AG08396 (cell line): ENCODE measurements at regions not wholly inside any gene's neighbourhood (a gene's known extent, or its start where the extent isn't known, plus 50 kb on each side); places are given as distances from the start of the nearest gene placed in this dataset.
"Not testable (repeated sequence)": the region's sequence is repeated elsewhere in the genome, so short reads cannot be mapped to it uniquely, and the experiment has no call there.

Experiments used
- DNase-seq: peaks from one replicate; pipeline ENCODE4 v3.0.0; 2012; ENCODE audit warnings: low spot score, mixed read lengths

DNA sequence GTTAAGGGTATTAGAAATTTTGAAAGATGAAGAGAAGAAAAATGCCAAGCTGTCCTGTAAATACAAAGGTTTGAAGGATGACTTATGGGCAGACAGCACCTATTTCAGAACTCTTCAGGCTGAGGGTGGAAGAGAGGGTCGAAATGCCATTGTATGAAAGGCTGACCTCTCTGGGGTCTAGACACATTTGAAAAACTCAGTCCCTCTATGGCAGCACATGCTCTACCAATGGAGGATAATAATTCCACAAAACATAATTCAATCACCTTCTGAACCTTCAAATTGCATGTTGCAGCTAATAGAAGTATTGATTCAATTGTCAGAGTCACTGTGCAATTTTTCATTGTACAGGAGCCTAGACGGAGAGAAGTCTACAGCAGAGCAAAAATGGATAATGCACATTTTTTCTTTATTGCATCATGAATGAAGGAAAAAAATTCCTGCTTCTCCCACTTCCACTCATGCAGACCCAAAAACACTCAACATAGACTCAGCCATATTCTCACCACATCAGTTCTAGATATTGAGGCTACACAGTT is 569.1 kb downstream of the TBL1XR1 start:
- DNase-seq = no peak

DNA sequence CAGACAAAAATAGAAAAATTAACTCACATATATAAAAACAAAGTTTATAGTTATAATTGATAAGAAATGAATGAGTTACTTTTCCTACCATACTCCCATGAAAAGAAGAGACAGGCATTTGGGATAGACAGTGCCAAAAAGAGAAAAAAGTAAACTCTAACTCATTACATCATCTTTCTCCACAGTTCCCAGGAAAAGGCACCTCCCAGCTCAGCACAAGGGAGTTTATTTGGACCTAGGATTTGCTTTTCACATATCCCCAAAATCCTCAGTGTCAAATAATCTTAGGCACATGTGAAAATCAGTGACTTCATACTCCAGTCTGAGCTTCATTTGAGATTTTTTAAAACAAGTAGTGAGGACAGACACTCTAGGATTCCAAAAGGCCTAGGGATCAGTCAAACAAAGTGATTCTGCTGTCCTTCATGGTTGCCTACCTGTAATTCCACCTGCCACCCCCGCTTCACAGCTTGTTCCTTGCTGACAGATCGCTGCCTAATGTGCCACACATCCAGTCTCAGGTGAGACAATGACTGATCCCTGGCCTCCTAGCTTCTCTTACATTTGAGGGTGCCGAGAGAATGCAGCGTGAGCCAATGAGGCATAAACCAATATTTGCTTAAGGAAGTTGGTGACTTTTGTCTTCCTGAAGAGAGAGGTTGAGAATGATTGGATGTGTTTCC is 573.7 kb downstream of the TBL1XR1 start:
- DNase-seq = no peak

DNA sequence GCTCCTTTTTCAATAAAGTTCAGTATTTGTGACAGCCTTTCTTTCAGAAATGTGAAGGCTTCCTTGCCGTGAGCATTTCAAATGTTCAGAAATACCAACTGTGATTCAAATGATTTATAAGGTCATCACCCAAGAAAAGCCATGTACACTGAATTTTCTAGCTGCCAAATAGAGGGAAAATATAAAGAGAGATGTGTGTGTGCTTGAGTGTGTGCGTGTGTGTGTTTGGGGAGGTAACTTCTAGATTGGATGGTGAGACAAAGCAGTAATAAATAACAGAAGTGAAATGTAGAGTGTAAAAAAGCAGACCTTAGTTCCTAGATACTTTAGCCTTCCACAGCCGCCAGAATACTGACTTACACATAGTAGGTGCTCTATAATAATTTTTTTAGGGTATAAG is 577.4 kb downstream of the TBL1XR1 start:
- DNase-seq = no peak

GRCh38 chr3:176615826-176616225 is 581.5 kb downstream of the TBL1XR1 start:
- no peak for DNase-seq

DNA sequence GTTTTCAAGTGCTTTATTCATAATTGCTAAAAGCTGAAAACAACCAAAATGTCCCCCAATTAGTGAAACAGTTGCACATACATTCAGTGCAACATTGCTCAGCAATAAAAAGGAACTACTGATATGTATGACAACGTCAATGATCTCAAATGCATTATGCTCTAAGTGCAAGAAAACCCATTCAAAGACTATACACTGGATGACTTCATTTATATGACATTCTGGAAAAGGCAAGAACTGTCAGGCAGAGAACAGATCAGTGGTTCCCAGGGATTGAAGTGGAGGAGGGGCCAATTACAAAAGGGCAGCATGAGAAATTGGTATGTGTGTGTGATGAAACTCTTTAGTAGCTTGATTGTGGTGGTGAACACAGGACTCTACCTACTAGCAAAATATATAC is 585.6 kb downstream of the TBL1XR1 start:
- DNase-seq = no peak

- no peak for DNase-seq
These were observed 587.9 kb downstream of the TBL1XR1 start for GRCh38 chr3:176609361-176609760.

DNA sequence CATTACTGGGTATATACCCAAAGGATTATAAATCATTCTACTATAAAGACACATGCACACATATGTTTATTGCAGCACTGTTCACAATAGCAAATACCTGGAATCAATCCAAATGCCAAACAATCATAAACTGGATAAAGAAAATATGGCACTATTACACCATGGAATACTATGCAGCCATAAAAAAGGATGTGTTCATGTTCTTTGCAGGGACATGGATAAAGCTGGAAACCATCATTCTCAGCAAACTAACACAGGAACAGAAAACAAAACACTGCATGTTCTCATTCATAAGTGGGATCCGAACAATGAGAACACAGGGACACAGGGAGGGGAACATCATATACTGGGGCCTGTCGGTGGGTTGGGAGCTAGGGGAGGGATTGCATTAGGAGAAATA is 591.7 kb downstream of the TBL1XR1 start:
- DNase-seq = not testable (repeated sequence)

- no peak for DNase-seq
These were observed 602.0 kb downstream of the TBL1XR1 start for GRCh38 chr3:176595307-176595706.

GRCh38 chr3:176590722-176591121 is 606.6 kb downstream of the TBL1XR1 start:
- no peak for DNase-seq

GRCh38 chr3:176587089-176587488 is 610.2 kb downstream of the TBL1XR1 start:
- no peak for DNase-seq

DNA sequence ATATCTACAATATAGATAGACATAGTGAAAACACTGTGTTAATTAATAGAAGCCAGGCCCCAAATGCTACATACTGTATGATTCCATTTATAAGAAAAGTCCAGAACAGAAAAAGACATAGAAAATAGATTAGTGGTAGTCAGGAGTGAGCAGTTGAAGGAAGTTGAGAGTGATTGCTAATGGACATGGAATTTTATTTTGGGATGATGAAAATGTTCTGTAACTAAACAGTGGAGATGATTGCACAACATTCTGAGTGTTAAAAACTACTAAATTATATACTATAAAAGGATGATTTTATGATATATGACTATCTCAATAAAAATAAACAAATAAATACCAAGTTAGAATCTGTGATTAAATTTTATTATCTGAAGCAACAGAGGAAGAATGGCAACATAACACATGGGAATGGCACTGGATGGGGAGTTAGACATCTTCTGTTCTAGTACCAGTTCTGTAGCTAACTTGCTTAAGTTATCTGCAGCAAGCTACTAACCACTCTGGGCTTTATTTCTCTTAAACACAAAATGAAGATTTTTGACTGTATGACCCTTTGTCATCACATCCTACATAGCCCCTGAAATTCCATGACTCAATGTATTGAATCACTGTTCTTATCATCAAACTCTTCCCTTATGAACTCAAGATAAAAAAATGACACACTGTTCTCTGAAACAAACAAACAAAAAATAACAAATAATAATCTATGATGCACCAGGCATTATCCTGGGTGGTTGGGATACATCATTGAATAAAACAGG is 612.7 kb downstream of the TBL1XR1 start:
- DNase-seq = peak; percentile 5

- no peak for DNase-seq
These were observed 613.3 kb downstream of the TBL1XR1 start for GRCh38 chr3:176583956-176584355.

GRCh38 chr3:176581589-176581988 is 615.7 kb downstream of the TBL1XR1 start:
- no peak for DNase-seq

DNA sequence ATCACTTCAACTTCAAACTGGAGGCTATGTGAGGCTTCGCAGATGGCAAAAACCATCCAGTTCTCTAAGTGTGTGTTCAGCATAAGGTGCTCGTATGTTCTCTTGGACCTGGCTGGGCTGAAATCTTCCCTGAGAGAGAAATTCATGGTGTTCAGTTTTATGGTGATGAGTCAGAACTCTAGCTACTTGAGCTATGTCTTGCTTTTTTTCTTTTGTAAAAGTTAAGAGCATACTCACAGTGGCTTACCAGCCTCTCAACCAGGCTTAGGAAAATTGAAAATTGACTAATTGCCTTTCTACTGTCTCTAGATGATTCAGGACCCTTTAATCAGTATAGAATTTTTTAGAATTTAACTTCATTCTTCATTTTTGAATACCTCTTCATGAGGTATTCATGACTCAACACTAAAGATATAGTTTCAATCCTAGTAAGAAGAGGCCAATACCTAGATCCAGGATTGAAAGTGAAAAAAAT is 617.5 kb downstream of the TBL1XR1 start:
- no peak for DNase-seq

- no peak for DNase-seq
These were observed 619.0 kb downstream of the TBL1XR1 start for GRCh38 chr3:176578316-176578715.

DNA sequence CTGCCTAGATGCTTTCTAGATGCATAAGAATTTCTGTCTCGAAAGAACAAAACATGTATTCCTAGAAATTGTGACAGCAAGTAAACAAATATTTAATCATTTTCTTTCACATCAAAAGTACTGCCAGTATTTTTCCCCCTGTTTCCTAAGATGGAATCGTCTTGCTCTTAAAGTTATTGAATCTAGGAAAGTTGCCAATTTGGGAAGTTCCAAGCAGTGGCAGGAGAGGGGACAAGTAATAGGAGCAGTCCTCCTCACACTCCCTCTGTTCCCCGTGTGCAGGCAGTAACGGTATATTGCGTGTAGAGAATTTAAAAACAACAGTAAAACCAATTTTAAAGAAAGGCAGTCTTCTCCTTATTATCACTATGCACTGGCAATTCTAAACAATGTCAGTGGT is 619.8 kb downstream of the TBL1XR1 start:
- DNase-seq = no peak

- no peak for DNase-seq
These were observed 622.5 kb downstream of the TBL1XR1 start for GRCh38 chr3:176574786-176575185.

- no peak for DNase-seq
These were observed 625.4 kb downstream of the TBL1XR1 start for GRCh38 chr3:176571926-176572325.

DNA sequence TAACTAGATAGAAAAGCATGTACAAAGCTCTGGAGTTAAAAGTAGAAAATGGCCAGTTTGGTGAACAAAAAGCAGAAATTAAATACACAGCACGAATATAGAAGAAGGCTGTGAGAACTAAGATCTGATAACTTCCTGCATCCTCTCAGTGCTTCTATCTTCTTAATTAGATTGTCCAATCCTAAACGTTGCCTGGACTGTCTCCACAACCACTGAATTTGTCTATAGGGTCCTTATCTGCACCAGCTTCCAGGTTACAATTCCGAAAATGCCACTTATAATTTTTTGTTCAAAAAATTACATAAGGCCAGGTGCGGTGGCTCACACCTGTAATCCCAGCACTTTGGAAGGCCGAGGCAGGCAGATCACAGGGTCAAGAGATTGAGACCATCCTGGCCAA is 626.3 kb downstream of the TBL1XR1 start:
- no peak for DNase-seq

- DNase-seq = no peak
These were observed 629.1 kb downstream of the TBL1XR1 start for GRCh38 chr3:176568189-176568588.

GRCh38 chr3:176566757-176567156 is 630.5 kb downstream of the TBL1XR1 start:
- DNase-seq = no peak

DNA sequence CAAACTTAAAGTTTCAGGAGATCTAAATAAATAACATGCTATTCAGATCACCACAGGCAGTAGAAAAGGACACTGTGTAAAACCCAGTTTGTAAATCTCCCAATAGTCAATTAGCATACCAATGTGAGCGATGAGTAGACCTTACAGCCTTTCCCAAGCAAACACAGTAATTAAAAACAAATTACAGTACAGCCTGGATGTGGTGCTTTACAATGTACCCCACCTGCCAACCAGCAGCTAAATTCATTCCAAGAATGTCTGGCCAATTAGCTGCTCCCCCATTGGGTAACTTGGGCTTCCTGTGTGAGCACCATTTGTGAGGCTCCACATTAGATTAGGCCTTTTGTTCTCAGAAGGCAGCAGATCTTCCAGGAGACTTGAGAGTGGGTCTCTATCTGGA is 635.0 kb downstream of the TBL1XR1 start:
- no peak for DNase-seq

DNA sequence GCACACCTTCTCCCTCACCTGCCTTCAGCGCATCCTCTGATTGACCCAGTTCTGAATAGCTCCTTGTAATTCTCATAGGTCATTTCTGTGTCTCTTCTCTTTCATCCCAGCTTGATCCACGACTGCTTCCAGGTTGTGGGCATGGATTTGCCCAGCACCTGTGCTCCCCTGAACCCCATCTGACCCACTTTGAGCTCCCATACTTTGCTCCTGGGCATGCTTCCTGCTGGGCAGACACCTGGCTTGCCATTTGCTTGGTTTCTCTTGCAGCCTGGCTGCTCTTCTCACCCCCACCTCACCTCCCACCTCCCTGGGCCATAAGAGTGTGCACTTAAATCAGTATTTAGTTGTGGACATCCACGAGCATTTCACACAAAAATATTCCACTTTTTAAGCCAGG is 635.5 kb downstream of the TBL1XR1 start:
- DNase-seq = no peak
